GM23338 (cell line): ENCODE measurements at regions not wholly inside any gene's neighbourhood (a gene's known extent, or its start where the extent isn't known, plus 50 kb on each side); places are given as distances from the start of the nearest gene placed in this dataset.

Source experiments
- CREB1 ChIP-seq: fragments of 250-450 bp; sonication (Bioruptor Pico); IDR thresholded peaks from 2 replicates; pipeline ENCODE4 v1.5.0; 2020; ENCODE audit warnings: low read depth, mild to moderate bottlenecking, moderate library complexity
- EZH2 ChIP-seq: fragments of 200-600 bp; sonication (generic); IDR thresholded peaks from one replicate; pipeline ENCODE4 v1.8.0; 2017; ENCODE audit warnings: antibody characterized with exemption, mild to moderate bottlenecking, low read depth; ENCODE audit not compliant: unreplicated experiment
- EZH2phosphoT487 ChIP-seq: fragments of 200-600 bp; sonication (generic); IDR thresholded peaks from one replicate; pipeline ENCODE4 v1.8.1; 2018; ENCODE audit warnings: antibody characterized with exemption; ENCODE audit not compliant: unreplicated experiment
- NANOG ChIP-seq: IDR thresholded peaks from 2 replicates; pipeline ENCODE4 v1.6.1; 2016; ENCODE audit warnings: antibody characterized with exemption, borderline replicate concordance
- POLR2AphosphoS5 ChIP-seq: IDR thresholded peaks from 2 replicates; pipeline ENCODE4 v1.6.1; 2016; ENCODE audit warnings: antibody characterized with exemption, low read depth
- ZNF331 ChIP-seq: fragments of 250-450 bp; sonication (Bioruptor Pico); IDR thresholded peaks from 2 replicates; pipeline ENCODE4 v1.5.0; 2020; ENCODE audit warnings: low read depth, mild to moderate bottlenecking, moderate library complexity
- TF ChIP-seq, protein P1 (sequence below), 2 experiments: fragments of 200-600 bp in 1 of 2; sonication (generic) in 1 of 2; conservative IDR thresholded peaks; 2 replicates each; pipeline versions ENCODE4 v1.5.1 to v1.6.1; 2016 to 2017; ENCODE audit warnings: antibody characterized with exemption in 2 of 2, low read depth in 2 of 2, mild to moderate bottlenecking in 2 of 2, moderate library complexity in 1 of 2
- TF ChIP-seq, protein P2 (sequence below): IDR thresholded peaks from one replicate; pipeline ENCODE4 v1.6.1; 2018; ENCODE audit warnings: antibody characterized with exemption; ENCODE audit not compliant: unreplicated experiment

DNA sequence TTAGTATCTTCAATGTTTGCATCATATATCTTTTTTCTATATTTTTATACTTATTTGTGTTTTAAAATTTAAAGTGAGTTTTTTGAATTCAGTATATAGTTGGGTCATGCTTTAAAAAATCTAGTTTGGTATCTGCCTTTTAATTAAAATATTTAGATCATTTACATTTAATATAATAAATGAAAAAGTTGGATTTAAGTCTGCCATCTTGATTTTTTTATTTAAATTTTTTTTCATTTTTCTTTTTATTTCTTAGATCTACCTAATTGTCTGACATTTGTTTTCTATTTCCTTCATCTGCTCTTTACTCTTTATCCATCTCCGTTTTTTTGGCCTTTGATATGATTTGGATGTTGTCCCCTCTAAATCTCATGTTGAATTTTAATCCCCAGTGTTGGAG is 50.0 kb upstream of the N4BP1 start:
- TF ChIP-seq, protein P1, sequence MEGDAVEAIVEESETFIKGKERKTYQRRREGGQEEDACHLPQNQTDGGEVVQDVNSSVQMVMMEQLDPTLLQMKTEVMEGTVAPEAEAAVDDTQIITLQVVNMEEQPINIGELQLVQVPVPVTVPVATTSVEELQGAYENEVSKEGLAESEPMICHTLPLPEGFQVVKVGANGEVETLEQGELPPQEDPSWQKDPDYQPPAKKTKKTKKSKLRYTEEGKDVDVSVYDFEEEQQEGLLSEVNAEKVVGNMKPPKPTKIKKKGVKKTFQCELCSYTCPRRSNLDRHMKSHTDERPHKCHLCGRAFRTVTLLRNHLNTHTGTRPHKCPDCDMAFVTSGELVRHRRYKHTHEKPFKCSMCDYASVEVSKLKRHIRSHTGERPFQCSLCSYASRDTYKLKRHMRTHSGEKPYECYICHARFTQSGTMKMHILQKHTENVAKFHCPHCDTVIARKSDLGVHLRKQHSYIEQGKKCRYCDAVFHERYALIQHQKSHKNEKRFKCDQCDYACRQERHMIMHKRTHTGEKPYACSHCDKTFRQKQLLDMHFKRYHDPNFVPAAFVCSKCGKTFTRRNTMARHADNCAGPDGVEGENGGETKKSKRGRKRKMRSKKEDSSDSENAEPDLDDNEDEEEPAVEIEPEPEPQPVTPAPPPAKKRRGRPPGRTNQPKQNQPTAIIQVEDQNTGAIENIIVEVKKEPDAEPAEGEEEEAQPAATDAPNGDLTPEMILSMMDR (conservative IDR thresholded peaks at IDR 0.05; ENCODE audit: low read depth in 2 of 2), result no peak
- no peak for TF ChIP-seq EZH2phosphoT487
- TF ChIP-seq POLR2AphosphoS5, result no peak
- no peak for TF ChIP-seq EZH2
- no peak for TF ChIP-seq CREB1 (CRISPR knock-in tag)
- TF ChIP-seq, protein P2, sequence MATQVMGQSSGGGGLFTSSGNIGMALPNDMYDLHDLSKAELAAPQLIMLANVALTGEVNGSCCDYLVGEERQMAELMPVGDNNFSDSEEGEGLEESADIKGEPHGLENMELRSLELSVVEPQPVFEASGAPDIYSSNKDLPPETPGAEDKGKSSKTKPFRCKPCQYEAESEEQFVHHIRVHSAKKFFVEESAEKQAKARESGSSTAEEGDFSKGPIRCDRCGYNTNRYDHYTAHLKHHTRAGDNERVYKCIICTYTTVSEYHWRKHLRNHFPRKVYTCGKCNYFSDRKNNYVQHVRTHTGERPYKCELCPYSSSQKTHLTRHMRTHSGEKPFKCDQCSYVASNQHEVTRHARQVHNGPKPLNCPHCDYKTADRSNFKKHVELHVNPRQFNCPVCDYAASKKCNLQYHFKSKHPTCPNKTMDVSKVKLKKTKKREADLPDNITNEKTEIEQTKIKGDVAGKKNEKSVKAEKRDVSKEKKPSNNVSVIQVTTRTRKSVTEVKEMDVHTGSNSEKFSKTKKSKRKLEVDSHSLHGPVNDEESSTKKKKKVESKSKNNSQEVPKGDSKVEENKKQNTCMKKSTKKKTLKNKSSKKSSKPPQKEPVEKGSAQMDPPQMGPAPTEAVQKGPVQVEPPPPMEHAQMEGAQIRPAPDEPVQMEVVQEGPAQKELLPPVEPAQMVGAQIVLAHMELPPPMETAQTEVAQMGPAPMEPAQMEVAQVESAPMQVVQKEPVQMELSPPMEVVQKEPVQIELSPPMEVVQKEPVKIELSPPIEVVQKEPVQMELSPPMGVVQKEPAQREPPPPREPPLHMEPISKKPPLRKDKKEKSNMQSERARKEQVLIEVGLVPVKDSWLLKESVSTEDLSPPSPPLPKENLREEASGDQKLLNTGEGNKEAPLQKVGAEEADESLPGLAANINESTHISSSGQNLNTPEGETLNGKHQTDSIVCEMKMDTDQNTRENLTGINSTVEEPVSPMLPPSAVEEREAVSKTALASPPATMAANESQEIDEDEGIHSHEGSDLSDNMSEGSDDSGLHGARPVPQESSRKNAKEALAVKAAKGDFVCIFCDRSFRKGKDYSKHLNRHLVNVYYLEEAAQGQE, result no peak
- TF ChIP-seq ZNF331, result no peak
- TF ChIP-seq NANOG, result no peak
